GM12892 (cell line): ENCODE measurements at regions not wholly inside any gene's neighbourhood (a gene's known extent, or its start where the extent isn't known, plus 50 kb on each side); places are given as distances from the start of the nearest gene placed in this dataset.

Experiments
- POLR2A ChIP-seq: IDR thresholded peaks from 2 replicates; pipeline ENCODE4 v1.6.1; 2011; ENCODE audit warnings: low read depth, low read length, control low read depth
- POLR2AphosphoS5 ChIP-seq: IDR thresholded peaks from 2 replicates; pipeline ENCODE4 v1.6.1; 2011; ENCODE audit warnings: low read depth, low read length, control low read depth
- TAF1 ChIP-seq: IDR thresholded peaks from 2 replicates; pipeline ENCODE4 v1.6.1; 2011; ENCODE audit warnings: low read depth, mild to moderate bottlenecking, control low read depth, low read length, borderline replicate concordance

- TF ChIP-seq POLR2A (no peak), POLR2AphosphoS5 (no peak), TAF1 (no peak)
Measured at GRCh38 chr4:159856451-159856850, 753.6 kb downstream of the RAPGEF2 start.
